Chondrocyte (in vitro differentiated cells): ENCODE measurements at regions not wholly inside any gene's neighbourhood (a gene's known extent, or its start where the extent isn't known, plus 50 kb on each side); places are given as distances from the start of the nearest gene placed in this dataset.
A peak's percentile ranks its signal among the peaks of the same experiment; 100 is the strongest.

ENCODE experiments used
- DNase-seq: peaks from one replicate; pipeline ENCODE4 v3.0.0; 2021; ENCODE audit warnings: mixed read lengths, low spot score
- H3K27ac Mint-ChIP-seq: one replicate; pipeline ENCODE4 v1.8.0; 2021; ENCODE audit warnings: mild to moderate bottlenecking, moderate library complexity, mixed read lengths; ENCODE audit not compliant: unreplicated experiment
- H3K27me3 Mint-ChIP-seq: 2 replicates; pipeline ENCODE4 v1.8.0; 2021; ENCODE audit warnings: low read depth, mixed read lengths
- H3K36me3 Mint-ChIP-seq: 2 replicates; pipeline ENCODE4 v1.8.0; 2021; ENCODE audit warnings: low read depth, mixed read lengths
- H3K4me1 Mint-ChIP-seq: 2 replicates; pipeline ENCODE4 v1.8.0; 2021; ENCODE audit warnings: low read depth, mild to moderate bottlenecking, mixed read lengths
- H3K4me3 Mint-ChIP-seq: one replicate; pipeline ENCODE4 v1.8.0; 2021; ENCODE audit warnings: mild to moderate bottlenecking, moderate library complexity, mixed read lengths; ENCODE audit not compliant: unreplicated experiment
- H3K9me3 Mint-ChIP-seq: 2 replicates; pipeline ENCODE4 v1.8.0; 2021; ENCODE audit warnings: low read depth, mixed read lengths
- CTCF ChIP-seq: fragments of 200-600 bp; sonication (generic); IDR thresholded peaks from 2 replicates; pipeline ENCODE4 v1.5.0; 2021; ENCODE audit warnings: antibody characterized with exemption, mild to moderate bottlenecking, moderate library complexity

- no peak overlapping the region for H3K27ac Mint-ChIP-seq
- TF ChIP-seq CTCF, result no peak
- H3K4me3 Mint-ChIP-seq, result no peak overlapping the region
- no peaks in the 10 kb centered on the region for H3K9me3 Mint-ChIP-seq
- no peaks in the 10 kb centered on the region for H3K4me1 Mint-ChIP-seq
- DNase-seq, result no peak
- H3K36me3 Mint-ChIP-seq, result no peaks in the 10 kb centered on the region
- H3K27me3 Mint-ChIP-seq, result peaks cover 4% of the 10 kb centered on the region
These were observed 154.7 kb downstream of the MBD2 start for GRCh38 chr18:54069729-54070128.

GRCh38 chr18:54060343-54061005 is 164.0 kb downstream of the MBD2 start:
- no peak for DNase-seq
- no peaks in the 10 kb centered on the region for H3K9me3 Mint-ChIP-seq
- H3K36me3 Mint-ChIP-seq, result no peaks in the 10 kb centered on the region
- peaks cover 4% of the 10 kb centered on the region for H3K27me3 Mint-ChIP-seq
- no peak overlapping the region for H3K27ac Mint-ChIP-seq
- no peak overlapping the region for H3K4me3 Mint-ChIP-seq
- no peaks in the 10 kb centered on the region for H3K4me1 Mint-ChIP-seq
- no peak for TF ChIP-seq CTCF

GRCh38 chr18:54052732-54053429 is 171.6 kb downstream of the MBD2 start:
- TF ChIP-seq CTCF, result no peak
- no peaks in the 10 kb centered on the region for H3K9me3 Mint-ChIP-seq
- H3K27me3 Mint-ChIP-seq, result no peaks in the 10 kb centered on the region
- no peak overlapping the region for H3K4me3 Mint-ChIP-seq
- DNase-seq, result no peak
- no peaks in the 10 kb centered on the region for H3K4me1 Mint-ChIP-seq
- H3K27ac Mint-ChIP-seq, result no peak overlapping the region
- H3K36me3 Mint-ChIP-seq, result no peaks in the 10 kb centered on the region

- Mint-ChIP-seq H3K4me1 (no peaks in the 10 kb centered on the region), H3K4me3 (no peak overlapping the region), H3K36me3 (no peaks in the 10 kb centered on the region), H3K9me3 (no peaks in the 10 kb centered on the region), H3K27me3 (no peaks in the 10 kb centered on the region), H3K27ac (no peak overlapping the region)
- no peak for DNase-seq
- TF ChIP-seq CTCF, result no peak
These were observed 172.2 kb downstream of the MBD2 start for GRCh38 chr18:54052259-54052658.

- Mint-ChIP-seq H3K9me3 (no peaks in the 10 kb centered on the region), H3K27me3 (peaks cover 5% of the 10 kb centered on the region), H3K27ac (no peak overlapping the region), H3K4me1 (no peaks in the 10 kb centered on the region), H3K36me3 (no peaks in the 10 kb centered on the region), H3K4me3 (no peak overlapping the region)
- no peak for DNase-seq
- peak; percentile 35 for TF ChIP-seq CTCF
These were observed 180.8 kb downstream of the MBD2 start for GRCh38 chr18:54043484-54044251.
